ENCODE measurements at regions not wholly inside any gene's neighbourhood (a gene's known extent, or its start where the extent isn't known, plus 50 kb on each side); places are given as distances from the start of the nearest gene placed in this dataset.
"Not testable (repeated sequence)": the region's sequence is repeated elsewhere in the genome, so short reads cannot be mapped to it uniquely, and the experiment has no call there.

DNA sequence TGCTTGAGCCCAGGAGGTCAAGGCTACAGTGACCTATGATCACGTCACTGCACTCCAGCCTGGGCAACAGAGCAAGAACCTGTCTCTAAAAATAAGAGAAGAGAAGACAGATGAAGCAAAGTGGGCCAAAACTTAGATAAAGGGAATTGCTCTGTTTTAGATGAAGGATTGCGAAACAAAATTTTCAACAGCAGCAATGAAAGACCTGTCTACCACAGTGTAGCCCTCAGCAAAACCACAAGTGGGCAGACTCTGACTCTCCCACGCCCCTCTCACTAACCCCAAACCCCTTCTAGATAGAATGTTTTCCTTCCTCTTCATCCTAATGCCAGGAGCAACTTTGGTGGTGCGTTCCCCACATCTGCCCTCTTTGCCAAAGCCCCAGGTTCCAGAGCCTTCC is 105.6 kb upstream of the ALDH3B2 start:
- TF ChIP-seq, protein P1, sequence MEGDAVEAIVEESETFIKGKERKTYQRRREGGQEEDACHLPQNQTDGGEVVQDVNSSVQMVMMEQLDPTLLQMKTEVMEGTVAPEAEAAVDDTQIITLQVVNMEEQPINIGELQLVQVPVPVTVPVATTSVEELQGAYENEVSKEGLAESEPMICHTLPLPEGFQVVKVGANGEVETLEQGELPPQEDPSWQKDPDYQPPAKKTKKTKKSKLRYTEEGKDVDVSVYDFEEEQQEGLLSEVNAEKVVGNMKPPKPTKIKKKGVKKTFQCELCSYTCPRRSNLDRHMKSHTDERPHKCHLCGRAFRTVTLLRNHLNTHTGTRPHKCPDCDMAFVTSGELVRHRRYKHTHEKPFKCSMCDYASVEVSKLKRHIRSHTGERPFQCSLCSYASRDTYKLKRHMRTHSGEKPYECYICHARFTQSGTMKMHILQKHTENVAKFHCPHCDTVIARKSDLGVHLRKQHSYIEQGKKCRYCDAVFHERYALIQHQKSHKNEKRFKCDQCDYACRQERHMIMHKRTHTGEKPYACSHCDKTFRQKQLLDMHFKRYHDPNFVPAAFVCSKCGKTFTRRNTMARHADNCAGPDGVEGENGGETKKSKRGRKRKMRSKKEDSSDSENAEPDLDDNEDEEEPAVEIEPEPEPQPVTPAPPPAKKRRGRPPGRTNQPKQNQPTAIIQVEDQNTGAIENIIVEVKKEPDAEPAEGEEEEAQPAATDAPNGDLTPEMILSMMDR (IDR thresholded peaks at IDR 0.05; ENCODE audit: partially characterized antibody, unreplicated experiment), result no peak
- Mint-ChIP-seq H3K36me3 (ENCODE audit: unreplicated experiment) (no peaks in the 10 kb centered on the region), H3K4me1 (ENCODE audit: low read depth, unreplicated experiment) (no peaks in the 10 kb centered on the region), H3K9me3 (ENCODE audit: unreplicated experiment) (peaks cover 3% of the 10 kb centered on the region), H3K27ac (ENCODE audit: unreplicated experiment) (no peak overlapping the region), H3K27me3 (ENCODE audit: unreplicated experiment) (peaks cover 5% of the 10 kb centered on the region), H3K4me3 (ENCODE audit: unreplicated experiment) (no peak overlapping the region)
- no peak for DNase-seq

GRCh38 chr11:67779189-67779875 is 104.9 kb upstream of the ALDH3B2 start:
- not testable (repeated sequence) for H3K9me3 Mint-ChIP-seq (ENCODE audit: unreplicated experiment); H3K4me3 Mint-ChIP-seq (ENCODE audit: unreplicated experiment); H3K27me3 Mint-ChIP-seq (ENCODE audit: unreplicated experiment); H3K27ac Mint-ChIP-seq (ENCODE audit: unreplicated experiment); H3K4me1 Mint-ChIP-seq (ENCODE audit: low read depth, unreplicated experiment); DNase-seq; H3K36me3 Mint-ChIP-seq (ENCODE audit: unreplicated experiment)

DNA sequence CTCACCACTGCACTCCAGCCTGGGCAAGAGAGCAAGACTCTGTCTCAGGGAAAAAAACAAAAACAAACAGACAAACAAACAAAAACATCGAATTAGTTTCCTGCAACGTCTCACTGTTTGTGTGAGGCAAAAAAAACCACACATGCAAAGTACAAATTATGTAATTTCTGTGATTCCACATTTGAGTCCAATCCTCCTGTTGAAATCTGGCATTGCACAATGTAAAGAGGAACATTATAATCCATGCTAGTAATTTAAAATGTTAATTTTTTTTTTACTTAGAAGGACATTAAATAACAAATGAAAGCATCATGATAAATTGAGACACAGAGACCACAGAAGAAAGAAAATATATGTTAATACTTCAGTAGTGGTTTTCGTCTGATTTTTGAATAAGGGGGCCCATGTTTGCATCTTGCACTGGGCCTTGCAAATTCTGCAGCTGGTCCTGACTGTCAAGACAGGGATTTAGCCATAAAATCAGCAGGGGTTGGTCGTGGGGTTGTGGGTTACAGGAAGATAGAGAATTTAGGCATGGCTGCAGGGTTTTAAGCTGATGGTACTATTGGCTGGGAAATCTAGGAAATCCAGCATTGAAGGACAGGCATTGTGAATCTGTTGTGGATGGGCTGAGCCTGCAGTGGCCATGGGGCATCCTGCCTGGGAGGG is 102.6 kb upstream of the ALDH3B2 start:
- no peak overlapping the region for H3K4me3 Mint-ChIP-seq (ENCODE audit: unreplicated experiment)
- no peak overlapping the region for H3K27ac Mint-ChIP-seq (ENCODE audit: unreplicated experiment)
- TF ChIP-seq, protein P1 (IDR thresholded peaks at IDR 0.05; ENCODE audit: partially characterized antibody, unreplicated experiment), result no peak
- DNase-seq, result no peak
- peaks cover 7% of the 10 kb centered on the region for H3K27me3 Mint-ChIP-seq (ENCODE audit: unreplicated experiment)
- H3K4me1 Mint-ChIP-seq (ENCODE audit: low read depth, unreplicated experiment), result no peaks in the 10 kb centered on the region
- H3K36me3 Mint-ChIP-seq (ENCODE audit: unreplicated experiment), result no peaks in the 10 kb centered on the region
- H3K9me3 Mint-ChIP-seq (ENCODE audit: unreplicated experiment), result peaks cover 5% of the 10 kb centered on the region

DNA sequence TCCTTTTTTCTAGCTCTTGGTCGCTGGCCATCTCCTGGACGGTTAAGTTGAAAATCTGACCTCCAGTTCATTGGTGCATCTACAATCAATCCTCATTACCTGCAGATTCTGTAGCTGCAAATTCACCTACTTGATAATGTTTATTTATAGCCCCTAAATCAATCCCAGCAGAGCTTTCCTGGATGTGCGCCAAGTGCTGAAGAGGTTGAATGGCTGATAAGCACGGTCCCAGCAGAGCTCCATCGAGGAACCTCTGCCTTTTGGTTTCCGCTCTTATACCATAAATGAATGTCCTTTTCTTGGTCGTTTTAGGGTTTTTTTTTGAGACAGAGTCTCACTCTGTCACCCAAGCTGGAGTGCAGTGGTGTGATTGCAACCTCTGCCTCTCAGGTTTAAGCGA is 99.8 kb upstream of the ALDH3B2 start:
- H3K9me3 Mint-ChIP-seq (ENCODE audit: unreplicated experiment); DNase-seq; H3K27ac Mint-ChIP-seq (ENCODE audit: unreplicated experiment); H3K4me3 Mint-ChIP-seq (ENCODE audit: unreplicated experiment); H3K36me3 Mint-ChIP-seq (ENCODE audit: unreplicated experiment); H3K4me1 Mint-ChIP-seq (ENCODE audit: low read depth, unreplicated experiment): not testable (repeated sequence)
- H3K27me3 Mint-ChIP-seq (ENCODE audit: unreplicated experiment), result peaks cover 11% of the 10 kb centered on the region

GRCh38 chr11:67768001-67768730 is 93.7 kb upstream of the ALDH3B2 start:
- not testable (repeated sequence) for H3K4me1 Mint-ChIP-seq (ENCODE audit: low read depth, unreplicated experiment); H3K27ac Mint-ChIP-seq (ENCODE audit: unreplicated experiment); H3K36me3 Mint-ChIP-seq (ENCODE audit: unreplicated experiment); H3K27me3 Mint-ChIP-seq (ENCODE audit: unreplicated experiment); H3K9me3 Mint-ChIP-seq (ENCODE audit: unreplicated experiment); H3K4me3 Mint-ChIP-seq (ENCODE audit: unreplicated experiment); DNase-seq

DNA sequence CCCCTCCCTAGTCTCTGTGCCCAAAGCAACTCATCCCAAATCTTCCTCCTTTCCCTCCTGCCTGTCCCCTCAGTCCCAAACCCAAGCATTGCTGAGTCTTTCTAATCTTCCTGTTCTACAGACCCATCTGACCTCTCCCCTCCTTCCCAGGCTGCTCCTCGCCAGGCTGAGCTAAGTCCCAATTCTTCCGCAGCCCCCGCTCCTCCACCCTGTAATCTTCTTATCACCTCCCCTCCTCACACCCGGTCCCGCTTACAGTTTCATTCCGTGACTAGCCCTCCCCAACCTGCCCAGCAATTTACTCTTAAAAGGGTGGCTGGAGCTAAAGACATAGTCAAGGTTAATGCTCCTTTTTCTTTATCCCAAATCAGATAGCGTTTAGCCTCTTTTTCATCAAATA is 86.8 kb upstream of the ALDH3B2 start:
- H3K27ac Mint-ChIP-seq (ENCODE audit: unreplicated experiment); H3K4me3 Mint-ChIP-seq (ENCODE audit: unreplicated experiment); H3K36me3 Mint-ChIP-seq (ENCODE audit: unreplicated experiment): not testable (repeated sequence)

DNA sequence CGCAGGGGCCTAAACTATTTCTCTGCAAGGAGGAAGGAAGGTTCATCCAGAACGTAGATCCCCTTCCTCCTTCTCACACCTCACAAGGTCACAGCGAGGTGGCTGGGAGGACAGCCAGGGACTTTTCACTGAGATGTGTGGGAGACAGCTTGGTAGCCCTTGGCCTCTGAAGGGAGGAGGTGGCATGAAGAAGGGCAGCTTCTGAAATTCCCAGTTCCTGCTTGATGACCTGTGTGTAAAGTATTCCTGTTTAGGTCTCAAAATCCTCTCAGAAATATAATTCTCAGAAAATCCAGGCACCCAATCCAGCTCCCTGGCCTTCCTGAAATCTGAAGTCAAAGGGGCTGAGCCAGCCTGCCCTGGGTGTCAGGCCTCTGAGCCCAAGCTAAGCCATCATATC is 84.9 kb upstream of the ALDH3B2 start:
- H3K9me3 Mint-ChIP-seq (ENCODE audit: unreplicated experiment); H3K4me3 Mint-ChIP-seq (ENCODE audit: unreplicated experiment); DNase-seq; H3K27me3 Mint-ChIP-seq (ENCODE audit: unreplicated experiment); H3K27ac Mint-ChIP-seq (ENCODE audit: unreplicated experiment); H3K36me3 Mint-ChIP-seq (ENCODE audit: unreplicated experiment): not testable (repeated sequence)
- peaks cover 10% of the 10 kb centered on the region for H3K4me1 Mint-ChIP-seq (ENCODE audit: low read depth, unreplicated experiment)

More for the DNA sequence above, 86.8 kb upstream of the ALDH3B2 start:
- not testable (repeated sequence) for H3K9me3 Mint-ChIP-seq (ENCODE audit: unreplicated experiment); H3K27me3 Mint-ChIP-seq (ENCODE audit: unreplicated experiment); DNase-seq
- peaks cover 10% of the 10 kb centered on the region for H3K4me1 Mint-ChIP-seq (ENCODE audit: low read depth, unreplicated experiment)

GRCh38 chr11:67758467-67758866 is 84.0 kb upstream of the ALDH3B2 start:
- not testable (repeated sequence) for H3K27me3 Mint-ChIP-seq (ENCODE audit: unreplicated experiment); DNase-seq; H3K4me3 Mint-ChIP-seq (ENCODE audit: unreplicated experiment); H3K27ac Mint-ChIP-seq (ENCODE audit: unreplicated experiment); H3K36me3 Mint-ChIP-seq (ENCODE audit: unreplicated experiment); H3K9me3 Mint-ChIP-seq (ENCODE audit: unreplicated experiment)
- peaks cover 11% of the 10 kb centered on the region for H3K4me1 Mint-ChIP-seq (ENCODE audit: low read depth, unreplicated experiment)

GRCh38 chr11:67758009-67758408 is 83.6 kb upstream of the ALDH3B2 start:
- not testable (repeated sequence) for H3K4me3 Mint-ChIP-seq (ENCODE audit: unreplicated experiment); H3K27me3 Mint-ChIP-seq (ENCODE audit: unreplicated experiment); DNase-seq; H3K9me3 Mint-ChIP-seq (ENCODE audit: unreplicated experiment); H3K27ac Mint-ChIP-seq (ENCODE audit: unreplicated experiment); H3K36me3 Mint-ChIP-seq (ENCODE audit: unreplicated experiment)
- peaks cover 15% of the 10 kb centered on the region for H3K4me1 Mint-ChIP-seq (ENCODE audit: low read depth, unreplicated experiment)

- H3K27ac Mint-ChIP-seq (ENCODE audit: unreplicated experiment); H3K4me3 Mint-ChIP-seq (ENCODE audit: unreplicated experiment); H3K9me3 Mint-ChIP-seq (ENCODE audit: unreplicated experiment); DNase-seq; H3K36me3 Mint-ChIP-seq (ENCODE audit: unreplicated experiment); H3K27me3 Mint-ChIP-seq (ENCODE audit: unreplicated experiment): not testable (repeated sequence)
- H3K4me1 Mint-ChIP-seq (ENCODE audit: low read depth, unreplicated experiment), result peaks cover 15% of the 10 kb centered on the region
These were observed 79.4 kb upstream of the ALDH3B2 start for GRCh38 chr11:67753820-67754219.
